NB4 (cell line): ENCODE measurements at regions not wholly inside any gene's neighbourhood (a gene's known extent, or its start where the extent isn't known, plus 50 kb on each side); places are given as distances from the start of the nearest gene placed in this dataset.

ENCODE experiments used
- DNase-seq: peaks from one replicate; pipeline ENCODE4 v3.0.0; 2010; ENCODE audit warnings: low read depth
- H3K4me3 ChIP-seq: one replicate; pipeline ENCODE4 v1.5.1; 2011; ENCODE audit warnings: mild to moderate bottlenecking, low read depth, low read length, moderate library complexity
- MYC ChIP-seq: IDR thresholded peaks from 2 replicates; pipeline ENCODE4 v1.6.1; 2011; ENCODE audit warnings: low read depth, low read length
- POLR2A ChIP-seq: IDR thresholded peaks from 2 replicates; pipeline ENCODE4 v1.6.1; 2011; ENCODE audit warnings: mild to moderate bottlenecking; ENCODE audit not compliant: insufficient read length; ENCODE audit errors: extremely low read depth
- TF ChIP-seq, protein P1 (sequence below): IDR thresholded peaks from 2 replicates; pipeline ENCODE4 v1.6.1; 2011; ENCODE audit warnings: low read depth, low read length
- TF ChIP-seq, protein P2 (sequence below): IDR thresholded peaks from one replicate; pipeline ENCODE4 v1.5.1; 2012; ENCODE audit warnings: low read depth, low read length

DNA sequence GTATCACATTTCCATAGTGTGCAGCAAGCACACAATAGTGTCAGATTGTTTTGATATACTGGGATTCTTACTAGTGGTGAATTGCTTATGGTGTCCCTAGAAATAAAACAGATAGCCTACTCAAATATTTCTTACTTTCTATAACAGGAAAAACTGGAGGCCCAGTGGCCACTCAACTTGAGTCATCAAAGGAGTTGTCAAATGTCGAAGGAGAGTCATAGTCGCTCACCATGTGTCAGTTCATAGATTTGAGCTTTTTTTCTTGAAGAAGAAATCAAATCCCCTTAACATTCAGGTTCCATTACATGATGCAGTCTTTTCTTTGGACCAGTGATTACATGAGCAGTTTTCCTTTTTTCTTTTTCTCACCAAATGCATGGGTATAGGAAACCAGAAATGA is 1271.0 kb downstream of the RAPGEF2 start:
- H3K4me3 ChIP-seq: no peak overlapping the region
- TF ChIP-seq MYC (no peak), POLR2A (no peak)
- TF ChIP-seq, protein P1, sequence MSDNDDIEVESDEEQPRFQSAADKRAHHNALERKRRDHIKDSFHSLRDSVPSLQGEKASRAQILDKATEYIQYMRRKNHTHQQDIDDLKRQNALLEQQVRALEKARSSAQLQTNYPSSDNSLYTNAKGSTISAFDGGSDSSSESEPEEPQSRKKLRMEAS: no peak
- TF ChIP-seq, protein P2, sequence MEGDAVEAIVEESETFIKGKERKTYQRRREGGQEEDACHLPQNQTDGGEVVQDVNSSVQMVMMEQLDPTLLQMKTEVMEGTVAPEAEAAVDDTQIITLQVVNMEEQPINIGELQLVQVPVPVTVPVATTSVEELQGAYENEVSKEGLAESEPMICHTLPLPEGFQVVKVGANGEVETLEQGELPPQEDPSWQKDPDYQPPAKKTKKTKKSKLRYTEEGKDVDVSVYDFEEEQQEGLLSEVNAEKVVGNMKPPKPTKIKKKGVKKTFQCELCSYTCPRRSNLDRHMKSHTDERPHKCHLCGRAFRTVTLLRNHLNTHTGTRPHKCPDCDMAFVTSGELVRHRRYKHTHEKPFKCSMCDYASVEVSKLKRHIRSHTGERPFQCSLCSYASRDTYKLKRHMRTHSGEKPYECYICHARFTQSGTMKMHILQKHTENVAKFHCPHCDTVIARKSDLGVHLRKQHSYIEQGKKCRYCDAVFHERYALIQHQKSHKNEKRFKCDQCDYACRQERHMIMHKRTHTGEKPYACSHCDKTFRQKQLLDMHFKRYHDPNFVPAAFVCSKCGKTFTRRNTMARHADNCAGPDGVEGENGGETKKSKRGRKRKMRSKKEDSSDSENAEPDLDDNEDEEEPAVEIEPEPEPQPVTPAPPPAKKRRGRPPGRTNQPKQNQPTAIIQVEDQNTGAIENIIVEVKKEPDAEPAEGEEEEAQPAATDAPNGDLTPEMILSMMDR: no peak
- DNase-seq: no peak

DNA sequence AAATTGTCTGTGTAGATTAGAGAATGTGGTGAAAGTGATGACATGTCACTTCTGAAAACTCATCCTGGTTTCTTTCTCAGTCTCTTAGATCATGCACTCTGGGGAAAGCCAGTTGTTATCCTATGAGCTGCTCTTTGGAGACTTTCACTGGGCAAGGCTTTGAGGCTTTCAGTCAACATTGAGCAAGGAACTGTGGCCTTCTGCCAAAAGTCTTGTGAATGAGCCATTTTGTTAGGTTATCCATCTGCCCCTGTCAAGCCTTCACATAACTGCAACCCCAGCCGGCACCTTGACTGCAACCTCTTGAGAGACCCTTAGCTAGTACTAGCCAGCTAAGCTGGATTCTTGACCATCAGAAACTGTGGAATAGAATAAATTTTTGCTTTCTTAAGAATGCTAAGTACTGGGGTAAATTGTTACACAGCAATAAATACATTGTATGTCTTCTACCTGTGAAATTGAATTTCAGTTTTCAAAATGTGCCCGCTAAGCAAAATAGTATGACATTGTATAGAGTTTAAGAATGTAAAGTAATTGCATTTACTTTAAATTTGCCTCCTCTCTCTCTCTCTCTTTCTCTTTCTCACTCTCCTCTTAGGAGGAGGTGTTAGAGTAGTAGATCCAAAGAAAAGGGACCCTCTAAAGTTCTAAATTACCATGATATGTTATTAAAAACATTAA is 1273.0 kb downstream of the RAPGEF2 start:
- H3K4me3 ChIP-seq: no peak overlapping the region
- DNase-seq: no peak
- TF ChIP-seq MYC: no peak

DNA sequence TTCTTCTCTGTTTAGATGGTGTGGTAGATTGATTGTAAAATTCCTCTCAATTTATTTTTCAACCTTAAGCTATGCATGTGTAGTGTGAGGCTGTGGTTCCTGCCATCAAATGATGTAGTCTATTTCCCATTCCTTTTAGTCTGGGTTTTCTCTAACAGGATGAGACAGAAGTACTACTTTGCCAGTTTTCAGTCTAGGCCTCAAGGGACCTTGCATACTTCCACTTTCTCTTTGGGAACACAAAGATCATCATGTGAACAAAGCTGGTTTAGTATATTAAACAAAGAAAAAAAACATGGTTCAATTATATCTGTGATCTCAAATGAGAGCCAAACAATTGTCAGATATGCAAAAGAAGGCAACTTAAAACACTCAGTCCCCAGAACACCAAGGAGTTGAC is 1284.0 kb downstream of the RAPGEF2 start:
- no peak for TF ChIP-seq POLR2A
- no peak for TF ChIP-seq MYC
- TF ChIP-seq, protein P2: no peak
- TF ChIP-seq, protein P1: no peak
- DNase-seq: no peak
- H3K4me3 ChIP-seq: no peak overlapping the region

DNA sequence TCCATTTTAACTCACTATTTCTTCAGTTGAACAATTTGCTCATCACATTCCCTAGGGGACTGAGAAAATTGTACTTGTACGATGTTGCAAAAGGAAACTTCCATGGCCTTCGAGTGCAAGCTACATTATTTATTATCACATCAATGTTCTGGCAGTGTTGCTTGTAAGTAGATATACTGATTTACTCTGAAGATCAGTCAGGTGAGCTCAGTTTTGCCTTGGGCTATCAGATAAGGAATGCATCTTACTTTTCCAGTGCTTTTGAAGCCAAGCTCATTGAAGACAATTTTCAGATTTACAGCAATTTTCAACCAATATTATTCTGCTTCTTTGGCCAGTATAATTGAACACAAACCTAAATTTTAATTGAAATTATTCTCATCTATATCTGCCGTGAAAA is 1296.9 kb downstream of the RAPGEF2 start:
- H3K4me3 ChIP-seq: no peak overlapping the region
- TF ChIP-seq POLR2A: no peak
- TF ChIP-seq, protein P1: no peak
- TF ChIP-seq MYC: no peak
- TF ChIP-seq, protein P2: no peak
- no peak for DNase-seq

DNA sequence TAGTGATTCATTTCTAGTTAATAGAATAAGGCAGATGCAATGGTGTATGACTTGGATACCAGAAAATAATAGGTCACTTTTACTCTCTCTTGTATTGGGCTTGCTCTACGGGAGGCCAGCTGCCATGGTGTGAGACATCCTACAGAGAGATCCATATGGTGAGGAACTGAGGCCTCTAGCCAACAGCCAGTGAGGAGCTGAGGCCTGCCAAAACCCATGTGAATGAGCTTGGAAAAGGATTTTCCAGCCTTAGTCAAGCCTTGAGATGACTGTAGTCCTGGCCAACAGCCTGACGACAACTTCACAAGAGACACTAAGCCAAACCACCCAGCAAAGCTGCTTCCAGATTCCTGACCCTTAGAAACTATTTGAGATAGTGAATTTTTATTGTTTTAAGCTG is 1300.2 kb downstream of the RAPGEF2 start:
- no peak overlapping the region for H3K4me3 ChIP-seq
- TF ChIP-seq, protein P1: no peak
- no peak for TF ChIP-seq MYC
- no peak for DNase-seq

DNA sequence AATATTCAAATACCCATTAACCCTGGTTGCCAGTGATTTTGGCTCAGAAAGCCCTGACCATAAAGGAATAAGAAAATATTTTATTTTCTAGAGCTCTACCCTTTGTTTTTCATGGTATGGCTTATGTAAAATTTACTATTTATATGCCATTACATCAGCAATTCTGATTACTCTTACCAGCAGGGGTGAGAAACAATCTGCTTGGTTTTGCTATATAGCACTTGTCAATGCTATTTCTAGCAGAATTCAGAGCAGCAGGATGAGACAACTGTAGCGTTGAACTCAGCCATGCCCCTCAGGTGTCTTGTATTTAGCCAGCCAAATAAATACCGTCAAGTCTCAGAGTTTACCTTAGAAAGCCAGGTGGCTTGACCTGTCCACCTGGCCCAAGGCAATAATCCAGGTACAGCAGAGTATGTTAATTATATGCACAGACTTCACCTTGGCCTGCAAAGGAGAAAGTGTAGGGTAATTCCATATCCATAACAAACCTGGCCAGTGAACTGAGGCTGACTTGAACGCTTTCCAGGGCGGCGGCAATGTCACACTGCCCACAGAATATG is 1303.5 kb downstream of the RAPGEF2 start:
- TF ChIP-seq, protein P1: no peak
- TF ChIP-seq, protein P2: no peak
- TF ChIP-seq MYC: no peak
- TF ChIP-seq POLR2A: no peak
- DNase-seq: no peak
- no peak overlapping the region for H3K4me3 ChIP-seq

DNA sequence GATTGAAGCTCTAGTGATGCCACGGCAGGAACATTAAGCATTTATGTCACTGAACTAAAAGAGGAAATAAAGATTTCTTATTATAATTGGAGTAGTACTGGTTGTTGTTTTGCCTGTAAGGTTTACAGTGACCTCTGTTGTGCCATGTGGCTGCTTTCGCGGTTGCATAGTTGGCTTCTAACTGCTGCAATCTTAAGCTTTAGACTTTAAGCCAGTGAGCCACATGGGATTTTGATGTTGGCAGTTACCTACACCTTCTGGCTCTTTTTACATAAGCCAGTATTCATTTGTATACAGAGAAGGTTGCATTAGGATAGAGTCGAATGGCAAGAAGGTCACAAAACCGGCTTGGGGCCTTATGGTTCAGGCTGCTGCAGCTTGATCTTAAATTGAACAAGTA is 1311.6 kb downstream of the RAPGEF2 start:
- no peak overlapping the region for H3K4me3 ChIP-seq
- DNase-seq: no peak
- TF ChIP-seq MYC: no peak
- TF ChIP-seq, protein P2: no peak
- TF ChIP-seq, protein P1: no peak
- TF ChIP-seq POLR2A: no peak
